Activated naive CD8-positive, alpha-beta T cell treated with anti-CD3 and anti-CD28 coated beads, Interleukin-2, amount 10 ng/mL, durations not matched to agents 7 days and 5 days (primary cell): ENCODE measurements at regions not wholly inside any gene's neighbourhood (a gene's known extent, or its start where the extent isn't known, plus 50 kb on each side); places are given as distances from the start of the nearest gene placed in this dataset.

Experiments used
- ATAC-seq: fragments of 150-1000 bp; cut with Tn5 transposase; one replicate; pipeline ENCODE4 v1.10.0; 2021; ENCODE audit warnings: low read depth, moderate library complexity
- POLR2A ChIA-PET: fragments of 350-600 bp; sonication (Branson Sonifier 250); formaldehyde crosslinking; loops from one replicate; lab custom pipeline; 2021; ENCODE audit warnings: antibody characterized with exemption; lab: Charles Lee
- DNase-seq: peaks from one replicate; pipeline ENCODE4 v3.0.0; 2021
- H3K27ac Mint-ChIP-seq: one replicate; pipeline ENCODE4 v1.8.0; 2022; ENCODE audit warnings: mild to moderate bottlenecking, mixed read lengths
- H3K27me3 Mint-ChIP-seq: one replicate; pipeline ENCODE4 v1.8.0; 2022; ENCODE audit warnings: mild to moderate bottlenecking, moderate library complexity, mixed read lengths
- H3K36me3 Mint-ChIP-seq: one replicate; pipeline ENCODE4 v1.8.0; 2021; ENCODE audit warnings: mild to moderate bottlenecking, mixed read lengths
- H3K4me1 Mint-ChIP-seq: one replicate; pipeline ENCODE4 v1.8.0; 2021; ENCODE audit warnings: mixed read lengths
- H3K4me3 Mint-ChIP-seq: one replicate; pipeline ENCODE4 v1.8.0; 2022; ENCODE audit warnings: mild to moderate bottlenecking, moderate library complexity, mixed read lengths
- H3K9me3 Mint-ChIP-seq: one replicate; pipeline ENCODE4 v1.8.0; 2021; ENCODE audit warnings: mixed read lengths

DNA sequence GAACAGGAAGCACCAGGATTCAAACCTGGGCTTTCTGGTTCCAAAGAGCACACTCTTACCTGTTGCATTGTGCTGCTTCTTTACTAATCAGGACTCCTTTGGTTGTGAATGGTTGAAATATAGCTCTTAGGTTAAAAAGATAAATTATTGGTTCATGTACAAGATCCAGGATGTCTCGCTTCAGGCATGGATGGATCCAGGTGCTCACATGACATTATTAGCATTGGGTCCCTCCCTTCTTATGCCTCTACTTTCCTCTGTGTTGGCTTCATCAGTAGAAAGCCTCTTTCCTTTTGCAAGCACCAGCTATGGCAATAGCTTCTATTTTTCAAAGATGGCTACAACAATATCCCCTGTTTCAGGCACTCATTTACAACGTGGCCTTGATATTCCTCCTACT is 217.7 kb upstream of the SULF2 start:
- no peak overlapping the region for H3K27ac Mint-ChIP-seq
- peaks cover 3% of the 10 kb centered on the region for H3K9me3 Mint-ChIP-seq
- ATAC-seq (no peak), DNase-seq (no peak)
- H3K27me3 Mint-ChIP-seq = peaks cover 11% of the 10 kb centered on the region
- no peak overlapping the region for H3K4me3 Mint-ChIP-seq
- H3K4me1 Mint-ChIP-seq = peaks cover 2% of the 10 kb centered on the region
- POLR2A ChIA-PET = no interaction called here
- H3K36me3 Mint-ChIP-seq = no peaks in the 10 kb centered on the region

DNA sequence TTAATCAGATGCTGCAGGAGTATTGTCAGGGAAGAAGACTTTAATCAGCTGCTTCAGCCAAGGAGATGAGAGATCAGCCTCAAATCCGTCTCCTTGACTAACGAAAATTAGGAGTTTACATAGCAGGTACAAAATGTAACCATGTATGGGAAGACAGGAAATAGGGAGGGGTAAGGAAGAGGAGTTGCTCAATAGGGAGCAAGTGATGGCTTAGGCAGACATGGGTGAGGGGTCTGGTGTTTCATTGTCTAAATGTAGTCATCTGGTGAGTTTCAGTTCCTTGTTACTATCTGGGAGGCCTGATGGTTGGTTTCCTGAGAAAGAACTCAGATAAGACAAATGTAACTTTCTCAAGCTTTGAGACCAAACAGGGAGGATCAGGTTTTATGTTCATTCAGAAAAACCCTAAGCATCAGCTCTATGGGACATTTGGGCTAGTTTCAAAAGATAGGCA is 217.3 kb upstream of the SULF2 start:
- POLR2A ChIA-PET = no interaction called here
- Mint-ChIP-seq H3K27ac (no peak overlapping the region), H3K4me1 (peaks cover 2% of the 10 kb centered on the region), H3K27me3 (peaks cover 10% of the 10 kb centered on the region), H3K4me3 (no peak overlapping the region), H3K36me3 (no peaks in the 10 kb centered on the region), H3K9me3 (peaks cover 3% of the 10 kb centered on the region)
- ATAC-seq (no peak), DNase-seq (no peak)

DNA sequence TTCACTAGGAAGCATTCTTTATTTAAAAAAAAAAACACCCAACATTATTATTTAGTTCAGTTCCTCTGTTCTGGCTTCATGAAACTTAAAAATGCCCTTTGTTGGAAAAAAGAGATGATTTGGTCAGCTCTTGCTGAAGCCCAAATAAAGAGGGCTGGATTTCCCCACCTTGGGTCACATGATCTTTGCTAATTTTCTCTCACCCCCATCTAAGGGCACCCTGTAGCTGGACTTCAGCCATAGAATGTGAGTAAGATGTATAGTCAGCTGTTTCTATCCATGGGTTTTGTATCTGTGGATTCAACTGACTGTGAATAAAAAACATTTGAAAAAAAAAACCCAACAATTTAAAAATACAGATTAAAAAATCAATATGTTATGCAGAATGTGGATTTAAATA is 213.9 kb upstream of the SULF2 start:
- no peak overlapping the region for H3K4me3 Mint-ChIP-seq
- no peaks in the 10 kb centered on the region for H3K9me3 Mint-ChIP-seq
- H3K27ac Mint-ChIP-seq = no peak overlapping the region
- H3K27me3 Mint-ChIP-seq = no peaks in the 10 kb centered on the region
- ATAC-seq = no peak
- DNase-seq = no peak
- no peaks in the 10 kb centered on the region for H3K36me3 Mint-ChIP-seq
- H3K4me1 Mint-ChIP-seq = peaks cover 2% of the 10 kb centered on the region
- POLR2A ChIA-PET = no interaction called here

DNA sequence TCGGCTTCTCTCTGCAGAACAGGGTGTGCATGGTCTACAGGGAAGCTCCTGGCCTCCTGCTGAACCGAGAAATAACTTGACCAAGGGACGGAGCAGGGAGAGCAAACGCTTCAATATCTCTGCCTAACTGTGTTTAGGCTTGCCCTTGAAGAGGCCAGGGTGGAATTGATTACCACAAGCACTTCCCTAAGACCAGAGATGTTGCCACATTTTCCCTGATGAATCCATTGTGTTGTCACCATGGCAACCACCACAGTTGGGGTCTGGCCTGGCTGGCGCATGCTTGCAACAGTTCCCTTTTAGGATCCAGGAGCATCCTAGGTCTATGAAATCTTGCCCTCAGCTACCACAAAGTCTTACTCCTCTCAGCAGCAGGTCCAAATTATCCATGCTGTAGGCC is 213.5 kb upstream of the SULF2 start:
- Mint-ChIP-seq H3K9me3 (peaks cover 2% of the 10 kb centered on the region), H3K27ac (no peak overlapping the region), H3K4me1 (peaks cover 2% of the 10 kb centered on the region), H3K4me3 (no peak overlapping the region), H3K36me3 (no peaks in the 10 kb centered on the region), H3K27me3 (no peaks in the 10 kb centered on the region)
- POLR2A ChIA-PET = no interaction called here
- ATAC-seq (no peak), DNase-seq (no peak)

DNA sequence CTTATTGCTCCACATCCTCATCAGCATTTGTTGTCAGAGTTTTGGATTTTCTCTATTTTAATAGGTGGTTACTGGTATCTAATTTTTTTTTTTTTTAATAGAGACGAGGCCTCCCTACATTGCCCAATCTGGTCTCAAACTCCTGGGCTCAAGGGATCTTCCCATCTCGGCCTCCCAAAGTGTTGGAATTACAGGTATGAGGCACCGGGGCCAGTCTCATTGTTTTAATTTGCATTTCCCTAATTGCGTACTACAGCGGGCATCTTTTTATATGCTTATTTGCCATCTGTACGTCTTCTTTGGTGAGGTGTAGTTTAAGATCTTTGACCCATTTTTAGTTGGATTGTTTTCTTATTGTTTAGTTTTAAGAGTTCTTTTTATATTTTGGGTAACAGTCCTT is 210.4 kb upstream of the SULF2 start:
- H3K27me3 Mint-ChIP-seq = no peaks in the 10 kb centered on the region
- DNase-seq (no peak), ATAC-seq (no peak)
- H3K9me3 Mint-ChIP-seq = peaks cover 4% of the 10 kb centered on the region
- H3K27ac Mint-ChIP-seq = no peak overlapping the region
- POLR2A ChIA-PET = no interaction called here
- no peak overlapping the region for H3K4me3 Mint-ChIP-seq
- H3K36me3 Mint-ChIP-seq = no peaks in the 10 kb centered on the region
- no peaks in the 10 kb centered on the region for H3K4me1 Mint-ChIP-seq

DNA sequence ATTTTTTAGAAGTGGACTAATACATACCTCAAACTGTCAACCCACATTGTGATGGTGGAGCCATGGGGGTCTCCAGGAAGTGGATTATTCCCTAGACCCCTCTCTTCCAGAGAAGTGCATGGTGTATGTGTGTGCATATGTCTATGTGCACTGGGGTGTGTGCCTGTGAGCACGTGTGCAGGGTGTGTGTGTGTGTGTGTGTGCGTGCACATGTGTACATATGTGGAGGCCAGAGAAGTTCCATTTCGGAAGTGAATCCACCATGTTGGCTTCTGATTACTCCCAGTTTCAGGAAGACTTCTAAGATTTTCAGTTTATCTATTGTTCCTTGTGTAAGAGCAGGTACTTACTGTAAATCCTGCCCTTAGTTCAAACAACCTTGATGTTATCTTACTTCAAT is 208.5 kb upstream of the SULF2 start:
- ATAC-seq = no peak
- Mint-ChIP-seq H3K36me3 (no peaks in the 10 kb centered on the region), H3K9me3 (peaks cover 4% of the 10 kb centered on the region), H3K4me1 (no peaks in the 10 kb centered on the region), H3K27ac (no peak overlapping the region), H3K4me3 (no peak overlapping the region), H3K27me3 (no peaks in the 10 kb centered on the region)
- DNase-seq = no peak
- POLR2A ChIA-PET = no interaction called here

DNA sequence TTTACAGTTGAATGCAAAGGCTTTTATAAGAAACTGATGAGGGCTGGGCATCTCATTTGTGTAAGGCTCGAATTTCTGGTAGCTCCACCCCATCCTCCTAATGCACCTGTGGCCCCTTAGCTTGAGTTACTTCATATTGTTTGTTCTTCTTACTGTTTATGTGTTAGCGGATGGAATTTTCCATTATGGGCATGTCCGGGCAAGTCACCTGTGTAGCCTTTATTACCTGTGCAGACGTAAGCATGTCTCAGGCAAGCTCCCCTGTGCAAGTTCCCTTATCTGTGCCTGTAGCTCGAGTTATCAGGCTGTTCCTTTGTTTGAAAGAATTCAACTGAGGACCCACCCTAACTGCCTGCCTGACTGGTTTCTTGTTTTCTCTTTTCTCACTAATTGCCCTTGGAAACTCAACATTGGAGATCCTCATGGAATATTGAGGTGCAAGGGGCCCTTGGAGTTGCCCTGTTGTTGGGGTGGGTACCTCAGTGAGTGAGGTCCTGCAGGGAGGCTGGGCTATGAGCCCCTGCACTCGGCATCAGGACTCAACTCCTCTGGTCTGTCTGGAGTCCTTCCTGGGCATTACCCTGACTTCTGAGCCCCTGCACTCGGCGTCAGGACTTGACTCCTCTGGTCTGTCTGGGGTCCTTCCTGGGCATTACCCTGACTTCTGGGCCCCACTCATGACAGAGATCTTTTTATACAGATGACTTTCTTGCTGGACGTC is 207.9 kb upstream of the SULF2 start:
- H3K36me3 Mint-ChIP-seq = no peaks in the 10 kb centered on the region
- no peak for ATAC-seq
- POLR2A ChIA-PET = no interaction called here

DNA sequence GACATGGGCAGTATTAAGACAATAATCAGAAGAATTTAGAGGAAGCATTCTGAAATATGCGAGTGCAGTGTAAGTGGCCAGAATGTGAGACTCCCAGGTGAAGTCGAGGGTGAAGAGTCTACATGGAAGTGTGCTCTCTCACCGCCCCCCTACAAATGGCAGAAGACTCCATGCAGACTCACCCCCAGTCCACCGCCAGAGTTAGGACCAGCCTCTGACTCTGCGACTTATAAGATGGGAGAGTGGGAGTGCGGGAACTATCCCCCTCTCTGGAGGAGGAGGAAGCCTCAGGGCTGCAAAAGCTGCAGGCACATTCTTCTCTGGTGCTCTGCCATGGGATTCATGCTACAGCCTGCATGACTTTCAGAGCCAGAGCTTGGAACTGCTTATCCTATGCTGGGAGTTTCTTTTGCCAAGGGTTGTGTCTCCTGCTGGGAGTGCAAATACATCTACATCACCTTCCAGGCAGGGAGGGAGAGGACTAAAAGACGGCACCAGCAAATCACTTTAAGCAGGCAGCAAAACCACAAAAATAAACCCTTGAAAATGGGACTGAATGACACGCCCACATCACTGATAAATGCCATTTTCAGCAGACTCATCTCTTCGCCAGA is 206.7 kb upstream of the SULF2 start:
- no peak for ATAC-seq
- Mint-ChIP-seq H3K27me3 (no peaks in the 10 kb centered on the region), H3K36me3 (no peaks in the 10 kb centered on the region), H3K9me3 (peaks cover 4% of the 10 kb centered on the region), H3K4me3 (no peak overlapping the region), H3K27ac (no peak overlapping the region), H3K4me1 (no peaks in the 10 kb centered on the region)
- no peak for DNase-seq
- POLR2A ChIA-PET = no interaction called here

More for the DNA sequence above, 207.9 kb upstream of the SULF2 start:
- no peak for DNase-seq
- Mint-ChIP-seq H3K4me1 (no peaks in the 10 kb centered on the region), H3K27ac (no peak overlapping the region), H3K4me3 (no peak overlapping the region), H3K27me3 (no peaks in the 10 kb centered on the region), H3K9me3 (peaks cover 4% of the 10 kb centered on the region)

DNA sequence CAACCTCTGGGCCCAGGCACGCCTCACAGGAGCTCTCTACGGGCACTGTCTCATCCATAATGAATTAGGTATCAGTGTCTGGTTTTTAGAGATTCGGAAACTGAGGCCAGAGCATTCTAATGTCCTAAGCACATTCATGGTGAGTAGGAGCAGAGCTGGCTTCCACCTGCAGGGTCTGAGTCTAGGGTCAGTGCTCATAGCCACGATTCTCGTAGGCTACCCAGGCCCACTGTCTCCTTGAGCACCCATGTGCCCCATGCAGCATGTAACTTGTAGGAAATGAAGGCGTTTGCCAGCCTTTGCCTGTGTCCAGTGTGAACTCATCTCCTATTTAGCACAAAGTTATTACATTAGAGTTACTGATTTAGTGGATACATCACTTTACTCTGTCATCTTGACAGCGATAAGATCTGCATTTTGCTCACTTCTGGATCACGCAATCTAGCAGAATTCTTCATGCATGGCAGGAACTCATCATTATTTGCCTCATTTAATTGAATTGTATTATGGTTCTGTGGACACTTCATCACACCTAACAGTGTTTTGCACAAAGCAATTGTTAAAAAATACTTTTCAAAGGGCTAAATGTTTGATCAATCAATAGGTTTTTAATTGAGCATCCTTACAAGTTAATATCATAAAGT is 205.3 kb upstream of the SULF2 start:
- H3K27me3 Mint-ChIP-seq = no peaks in the 10 kb centered on the region
- no peaks in the 10 kb centered on the region for H3K4me1 Mint-ChIP-seq
- no peak overlapping the region for H3K4me3 Mint-ChIP-seq
- H3K36me3 Mint-ChIP-seq = no peaks in the 10 kb centered on the region
- H3K27ac Mint-ChIP-seq = no peak overlapping the region
- DNase-seq (no peak), ATAC-seq (no peak)
- POLR2A ChIA-PET = no interaction called here
- H3K9me3 Mint-ChIP-seq = peaks cover 4% of the 10 kb centered on the region

DNA sequence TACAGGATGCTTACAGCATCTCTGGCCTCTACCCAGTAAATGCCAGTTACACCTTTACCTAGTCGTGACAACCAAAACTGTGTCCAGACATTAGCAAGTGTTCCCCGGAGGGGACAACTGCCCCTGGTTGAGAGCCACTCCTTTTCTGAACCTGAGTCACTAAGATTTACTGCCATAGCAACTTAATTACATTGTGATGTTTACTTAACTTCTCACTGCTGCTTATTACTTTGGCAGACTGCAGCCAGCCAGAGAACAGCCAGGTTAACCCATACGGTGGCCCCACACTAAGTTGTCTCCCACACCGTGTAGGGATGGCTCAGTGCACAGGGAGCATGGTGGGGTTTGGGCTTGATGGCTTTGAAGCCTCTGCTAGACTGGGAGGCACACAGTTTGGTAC is 204.7 kb upstream of the SULF2 start:
- Mint-ChIP-seq H3K36me3 (no peaks in the 10 kb centered on the region), H3K27ac (no peak overlapping the region), H3K4me1 (no peaks in the 10 kb centered on the region), H3K4me3 (no peak overlapping the region), H3K9me3 (peaks cover 4% of the 10 kb centered on the region), H3K27me3 (no peaks in the 10 kb centered on the region)
- DNase-seq (no peak), ATAC-seq (no peak)
- POLR2A ChIA-PET = no interaction called here

DNA sequence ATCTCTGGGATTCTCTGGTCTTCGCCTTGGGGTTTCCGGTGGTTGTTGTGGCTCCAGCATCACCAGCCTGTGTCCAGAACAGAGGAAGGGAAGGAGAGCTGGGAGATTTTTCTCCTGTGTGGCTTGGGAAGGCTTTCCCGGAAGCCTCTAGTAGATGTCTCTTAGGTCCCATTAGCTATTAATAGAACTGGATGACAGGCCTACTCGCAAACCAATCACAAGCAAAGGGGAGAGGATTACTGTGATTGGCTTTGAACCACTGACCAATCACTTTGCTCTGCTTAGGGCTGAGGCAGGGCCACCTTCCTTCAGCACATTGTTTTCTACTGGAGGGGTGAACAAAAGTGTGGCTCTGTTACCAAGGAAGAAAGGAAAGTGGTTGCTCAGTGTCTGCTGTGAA is 203.4 kb upstream of the SULF2 start:
- Mint-ChIP-seq H3K27me3 (no peaks in the 10 kb centered on the region), H3K4me1 (no peaks in the 10 kb centered on the region), H3K4me3 (no peak overlapping the region), H3K9me3 (peaks cover 2% of the 10 kb centered on the region), H3K27ac (no peak overlapping the region), H3K36me3 (no peaks in the 10 kb centered on the region)
- POLR2A ChIA-PET = no interaction called here
- DNase-seq = no peak
- ATAC-seq = no peak

DNA sequence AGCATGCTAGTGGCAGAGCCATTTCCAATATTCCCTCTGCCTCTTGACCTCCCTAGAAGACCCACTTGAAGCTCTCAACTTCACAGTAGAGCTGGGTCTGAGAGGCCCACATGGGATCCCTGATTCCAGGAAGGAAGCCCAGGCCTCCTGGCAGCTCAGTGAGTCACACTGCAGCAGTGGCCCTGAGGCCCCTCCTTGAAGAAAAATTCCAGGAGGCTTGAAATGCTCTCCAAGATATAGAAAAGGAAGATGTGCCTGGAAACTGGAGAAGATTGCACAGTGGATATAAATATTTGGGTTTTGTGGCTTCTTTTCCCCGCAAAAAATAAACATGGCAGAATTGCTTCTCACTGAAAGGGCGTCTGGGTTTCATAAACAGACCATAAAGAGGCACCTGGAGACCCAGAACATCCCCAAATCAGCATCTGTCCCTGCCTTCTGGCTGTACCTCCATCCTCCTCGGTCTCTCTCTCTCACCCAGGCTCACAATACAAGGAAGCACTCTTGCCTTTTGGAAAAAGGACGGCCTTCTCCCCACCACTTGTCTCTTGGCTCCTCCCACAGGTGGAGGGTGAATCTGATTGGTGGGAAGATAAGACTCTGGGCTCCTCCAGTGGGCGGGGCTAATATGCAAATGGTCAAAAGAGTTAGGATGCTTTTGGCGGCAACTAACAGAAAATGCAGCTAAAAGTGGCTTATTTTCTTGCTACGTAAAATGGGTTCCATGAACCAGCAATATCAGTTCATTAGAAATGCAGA is 200.0 kb upstream of the SULF2 start:
- no peaks in the 10 kb centered on the region for H3K27me3 Mint-ChIP-seq
- POLR2A ChIA-PET = no interaction called here
- H3K9me3 Mint-ChIP-seq = no peaks in the 10 kb centered on the region
- DNase-seq (no peak), ATAC-seq (no peak)
- H3K27ac Mint-ChIP-seq = no peak overlapping the region
- no peak overlapping the region for H3K4me3 Mint-ChIP-seq
- no peaks in the 10 kb centered on the region for H3K36me3 Mint-ChIP-seq
- H3K4me1 Mint-ChIP-seq = no peaks in the 10 kb centered on the region

DNA sequence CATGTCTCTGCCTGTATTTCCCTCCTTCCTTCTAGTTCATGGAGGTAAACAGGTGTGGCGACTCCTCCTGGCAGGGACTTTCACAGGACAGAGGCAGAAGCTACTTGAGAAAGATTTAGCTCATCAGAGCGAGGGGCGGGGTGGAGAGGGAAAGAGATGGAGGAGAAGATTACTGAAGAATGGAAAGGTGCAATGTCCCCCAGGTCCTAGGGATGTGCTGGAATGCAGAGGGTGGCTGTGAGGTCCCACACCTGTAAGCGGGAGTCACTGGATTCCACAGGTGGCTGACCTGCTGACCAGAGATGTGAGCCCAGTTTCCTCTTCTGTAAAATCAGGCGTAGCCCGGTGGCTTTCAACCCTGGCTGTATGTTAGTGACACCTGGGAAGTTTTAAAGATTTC is 199.2 kb upstream of the SULF2 start:
- Mint-ChIP-seq H3K4me3 (no peak overlapping the region), H3K27ac (no peak overlapping the region), H3K36me3 (no peaks in the 10 kb centered on the region), H3K27me3 (no peaks in the 10 kb centered on the region), H3K4me1 (no peaks in the 10 kb centered on the region), H3K9me3 (no peaks in the 10 kb centered on the region)
- ATAC-seq (no peak), DNase-seq (no peak)
- POLR2A ChIA-PET = no interaction called here
